GM12864 (cell line): ENCODE measurements at regions not wholly inside any gene's neighbourhood (a gene's known extent, or its start where the extent isn't known, plus 50 kb on each side); places are given as distances from the start of the nearest gene placed in this dataset.

Experiments
- DNase-seq: peaks from one replicate; pipeline ENCODE4 v3.0.0-alpha.2; 2011; ENCODE audit warnings: low read depth
- H3K4me3 ChIP-seq: 2 replicates; pipeline ENCODE4 v1.5.1; 2011; ENCODE audit warnings: mild to moderate bottlenecking, low read depth, low read length, control low read depth
- CTCF ChIP-seq: IDR thresholded peaks from 2 replicates; pipeline ENCODE4 v1.5.1; 2011; ENCODE audit warnings: low read depth, mild to moderate bottlenecking, moderate library complexity, low read length, control low read depth, inconsistent platforms; ENCODE audit errors: missing control alignments

- TF ChIP-seq CTCF, result no peak
- no peak overlapping the region for H3K4me3 ChIP-seq
- DNase-seq, result no peak
Measured at GRCh38 chr4:166499820-166500219, 626.8 kb downstream of the TLL1 start.

GRCh38 chr4:166501941-166502382 lies 628.9 kb downstream of the TLL1 start:
- H3K4me3 ChIP-seq, result no peak overlapping the region
- peak; percentile 33 for TF ChIP-seq CTCF

GRCh38 chr4:166502660-166503059 lies 629.6 kb downstream of the TLL1 start:
- TF ChIP-seq CTCF, result no peak
- DNase-seq, result no peak
- no peak overlapping the region for H3K4me3 ChIP-seq

More at GRCh38 chr4:166501941-166502382, 628.9 kb downstream of the TLL1 start:
- no peak for DNase-seq

GRCh38 chr4:166506051-166506450 lies 633.0 kb downstream of the TLL1 start:
- no peak overlapping the region for H3K4me3 ChIP-seq
- DNase-seq, result no peak

GRCh38 chr4:166512267-166512666 lies 639.2 kb downstream of the TLL1 start:
- TF ChIP-seq CTCF, result no peak
- no peak overlapping the region for H3K4me3 ChIP-seq
- no peak for DNase-seq

More at GRCh38 chr4:166506051-166506450, 633.0 kb downstream of the TLL1 start:
- TF ChIP-seq CTCF, result no peak

- no peak for TF ChIP-seq CTCF
- DNase-seq, result no peak
- H3K4me3 ChIP-seq, result no peak overlapping the region
Measured at GRCh38 chr4:166518315-166518714, 645.3 kb downstream of the TLL1 start.

- TF ChIP-seq CTCF, result no peak
- DNase-seq, result no peak
- no peak overlapping the region for H3K4me3 ChIP-seq
Measured at GRCh38 chr4:166518776-166519175, 645.7 kb downstream of the TLL1 start.
